HG03521 (cell line): ENCODE measurements at regions not wholly inside any gene's neighbourhood (a gene's known extent, or its start where the extent isn't known, plus 50 kb on each side); places are given as distances from the start of the nearest gene placed in this dataset.
"Not testable (repeated sequence)": the region's sequence is repeated elsewhere in the genome, so short reads cannot be mapped to it uniquely, and the experiment has no call there.

Experiments used
- ATAC-seq: cut with Tn5 transposase; IDR thresholded peaks from one replicate; pipeline ENCODE4 v1.9.1; 2021; ENCODE audit warnings: mild to moderate bottlenecking, moderate library complexity; ENCODE audit not compliant: unreplicated experiment

- no peak for ATAC-seq
These were observed 128.6 kb downstream of the RGPD3 start for GRCh38 chr2:106339609-106340008.

- no peak for ATAC-seq
These were observed 129.1 kb downstream of the RGPD3 start for GRCh38 chr2:106339132-106339531.

DNA sequence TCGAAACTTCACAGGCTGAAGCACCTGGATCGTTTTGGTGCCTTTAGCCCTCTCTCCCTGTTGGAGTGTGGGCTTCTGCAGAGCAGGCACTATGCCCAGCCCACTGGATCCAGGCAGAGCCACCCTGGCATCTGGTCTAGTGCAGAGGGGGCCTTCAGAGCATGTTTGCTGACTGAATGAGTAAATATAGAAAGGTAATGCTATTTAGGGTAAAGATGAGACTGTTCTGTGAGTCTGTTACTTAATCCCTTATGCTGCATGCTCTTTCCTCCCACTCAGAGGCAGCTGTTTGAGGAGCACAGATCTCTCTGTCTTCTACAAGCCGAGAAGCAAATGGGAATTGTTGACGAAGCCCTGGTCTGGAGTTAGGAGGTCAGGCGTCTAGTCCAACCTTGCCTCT is 130.2 kb downstream of the RGPD3 start:
- ATAC-seq, result no peak

GRCh38 chr2:106336737-106337136 is 131.5 kb downstream of the RGPD3 start:
- no peak for ATAC-seq

DNA sequence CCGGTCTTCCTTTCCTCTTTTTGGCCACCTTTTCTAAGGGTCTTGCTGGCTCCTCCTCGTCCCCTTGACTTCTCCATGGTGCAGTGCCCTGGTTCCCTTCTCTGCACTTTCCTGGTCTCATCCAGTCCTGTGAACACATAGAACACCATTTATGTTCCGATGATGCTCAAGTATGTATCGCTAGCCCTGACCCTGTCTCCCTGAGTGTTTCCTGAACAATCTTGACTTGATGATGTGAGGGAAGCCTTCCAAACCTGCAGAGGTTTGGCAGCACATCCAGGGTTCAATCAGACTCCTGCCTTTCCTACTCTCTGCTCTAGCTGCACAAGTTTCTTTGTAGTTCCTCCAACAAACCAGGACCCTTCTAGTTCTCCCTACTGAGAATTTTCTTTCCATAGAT is 132.1 kb downstream of the RGPD3 start:
- ATAC-seq, result no peak

DNA sequence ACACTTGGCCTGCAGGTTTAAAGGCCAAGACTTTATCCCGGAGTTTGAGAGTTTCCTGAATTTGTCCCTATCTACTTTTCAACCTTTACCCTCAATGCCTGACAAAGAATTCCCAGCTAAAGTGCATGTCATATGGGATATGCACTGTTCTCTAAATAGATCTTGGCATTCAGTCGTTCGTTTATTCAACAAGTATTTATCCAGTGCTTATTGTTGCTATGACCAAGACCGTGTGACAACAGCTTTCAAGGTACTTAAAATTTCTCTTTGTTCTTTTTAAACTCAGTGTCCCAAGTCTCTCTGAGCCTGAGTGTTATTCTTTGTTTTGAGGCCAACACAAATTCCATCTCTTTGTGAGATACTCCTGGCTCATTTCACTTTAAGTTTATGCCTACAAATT is 133.4 kb downstream of the RGPD3 start:
- ATAC-seq, result no peak

GRCh38 chr2:106333253-106333873 is 134.8 kb downstream of the RGPD3 start:
- not testable (repeated sequence) for ATAC-seq

DNA sequence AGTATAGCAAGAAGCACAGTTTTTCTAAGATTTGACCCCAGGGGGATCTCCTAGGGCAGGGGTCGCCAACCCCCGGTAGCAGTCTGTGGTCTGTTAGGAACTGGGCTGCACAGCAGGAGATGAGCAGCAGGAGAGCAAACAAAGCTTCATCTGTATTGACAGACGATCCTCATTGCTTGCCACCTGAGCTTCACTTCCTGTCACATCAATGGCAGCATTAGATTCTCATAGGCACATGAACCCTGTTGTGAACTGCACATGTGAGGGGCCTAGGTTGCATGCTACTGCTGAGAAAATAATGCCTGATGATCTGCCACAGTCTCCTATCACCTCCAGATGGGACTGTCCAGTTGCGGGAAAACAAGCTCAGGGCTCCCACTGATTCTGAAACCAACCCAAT is 136.2 kb downstream of the RGPD3 start:
- ATAC-seq, result no peak

DNA sequence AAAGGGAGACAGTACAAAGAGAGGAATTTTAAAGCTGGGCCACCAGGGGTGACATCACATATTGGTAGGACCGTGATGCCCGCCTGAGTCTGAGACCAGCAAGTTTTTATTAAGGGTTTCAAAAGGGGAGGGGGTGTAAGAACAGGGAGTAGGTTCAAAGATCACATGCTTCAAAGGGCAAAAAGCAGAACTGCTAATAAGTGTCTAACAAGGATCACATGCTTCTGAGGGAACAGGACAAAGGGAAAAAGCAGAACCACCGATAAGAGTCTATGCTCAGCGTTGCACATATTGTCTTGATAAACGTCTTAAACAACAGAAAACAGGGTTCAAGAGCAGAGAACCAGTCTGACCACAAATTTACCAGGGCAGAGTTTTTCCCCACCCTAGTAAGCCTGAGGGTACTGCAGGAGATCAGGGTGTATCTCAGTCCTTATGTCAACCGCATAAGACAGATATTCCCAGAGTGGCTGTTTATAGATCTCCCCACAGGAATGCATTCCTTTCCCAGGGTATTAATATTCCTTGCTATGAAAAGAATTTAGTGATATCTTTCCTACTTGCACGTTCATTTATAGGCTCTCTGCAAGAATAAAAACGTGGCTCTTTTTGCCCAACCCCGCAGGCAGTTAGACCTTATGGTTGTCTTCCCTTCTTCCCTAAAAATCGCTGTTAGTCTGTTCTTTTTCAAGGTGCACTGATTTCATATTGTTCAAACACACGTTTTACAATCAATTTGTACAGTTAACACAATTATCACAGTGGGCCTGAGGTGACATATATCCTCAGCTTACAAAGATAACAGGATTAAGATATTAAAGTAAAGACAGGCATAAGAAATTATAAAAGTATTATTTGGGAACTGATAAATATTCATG is 136.5 kb upstream of the UXS1 start:
- not testable (repeated sequence) for ATAC-seq

DNA sequence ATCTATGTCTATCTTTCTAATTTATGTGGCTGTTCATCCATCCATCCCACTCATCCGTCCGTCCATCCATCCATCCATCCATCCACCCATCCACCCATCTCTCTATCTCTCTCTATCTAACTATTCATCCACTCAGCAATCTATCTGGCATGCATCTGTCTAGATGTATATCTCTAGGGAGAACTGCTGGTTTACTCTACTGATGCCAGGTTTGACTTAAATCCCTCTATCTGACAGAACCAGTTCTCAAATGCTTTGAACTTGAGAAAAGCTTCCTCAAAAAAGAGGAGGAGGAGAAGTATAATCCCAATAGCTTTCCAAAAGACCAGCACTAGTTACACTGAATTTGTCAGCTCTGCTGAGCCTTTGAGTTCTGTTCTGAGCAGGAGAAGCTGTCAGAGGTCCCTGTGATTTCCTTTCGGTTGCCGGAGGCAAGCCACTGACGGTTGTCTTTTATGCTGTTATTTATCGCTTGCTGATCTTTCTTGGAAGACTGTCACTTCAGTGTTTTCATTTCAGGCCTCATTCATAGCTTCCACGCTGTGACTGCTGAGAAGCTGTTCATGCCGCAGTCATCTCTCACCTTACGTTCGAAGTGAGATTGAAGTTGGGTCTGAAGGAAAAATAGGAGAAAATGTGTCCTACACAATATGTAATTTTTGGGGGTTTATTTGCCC is 129.4 kb upstream of the UXS1 start:
- no peak for ATAC-seq

- ATAC-seq, result no peak
These were observed 128.2 kb upstream of the UXS1 start for GRCh38 chr2:106322281-106322680.

GRCh38 chr2:106320439-106320838 is 126.3 kb upstream of the UXS1 start:
- not testable (repeated sequence) for ATAC-seq

DNA sequence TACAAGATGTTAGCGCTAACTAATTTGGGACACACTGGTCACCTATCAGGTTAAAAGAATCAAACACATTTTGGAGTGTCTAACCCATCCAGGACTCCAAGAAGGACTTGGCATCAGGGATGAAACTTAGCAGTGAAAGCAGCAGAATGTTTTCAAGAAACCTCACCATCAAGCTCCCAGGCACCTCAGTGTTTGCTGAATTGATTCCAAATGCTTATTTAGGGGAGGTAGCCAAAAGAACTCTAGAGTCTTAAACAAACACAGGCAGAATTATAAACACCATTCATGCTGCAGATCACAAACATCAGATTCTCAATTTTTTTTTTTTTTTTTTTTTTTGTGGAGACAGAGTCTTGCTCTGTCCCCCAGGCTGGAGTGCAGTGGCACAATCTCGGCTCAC is 122.8 kb upstream of the UXS1 start:
- no peak for ATAC-seq

DNA sequence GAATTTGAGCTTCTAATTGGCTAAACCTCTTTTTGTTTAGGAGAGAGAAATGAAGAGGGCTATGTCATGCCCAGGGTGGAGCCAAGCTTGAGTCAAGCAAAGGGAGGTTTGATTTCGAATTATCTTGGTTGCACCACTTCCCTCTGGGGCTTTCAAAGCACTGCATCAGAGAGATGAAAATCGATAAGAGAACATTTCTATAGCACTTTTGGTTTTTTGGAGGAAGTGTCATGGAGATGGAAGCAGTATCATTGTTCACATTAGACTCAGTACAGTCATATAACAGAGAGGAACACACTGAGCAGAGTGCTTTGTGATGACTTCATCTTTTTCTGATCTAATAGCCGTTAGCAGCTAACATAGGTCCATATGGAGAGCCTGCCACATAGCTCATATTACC is 120.3 kb upstream of the UXS1 start:
- ATAC-seq, result no peak

GRCh38 chr2:106311041-106311370 is 116.9 kb upstream of the UXS1 start:
- no peak for ATAC-seq

DNA sequence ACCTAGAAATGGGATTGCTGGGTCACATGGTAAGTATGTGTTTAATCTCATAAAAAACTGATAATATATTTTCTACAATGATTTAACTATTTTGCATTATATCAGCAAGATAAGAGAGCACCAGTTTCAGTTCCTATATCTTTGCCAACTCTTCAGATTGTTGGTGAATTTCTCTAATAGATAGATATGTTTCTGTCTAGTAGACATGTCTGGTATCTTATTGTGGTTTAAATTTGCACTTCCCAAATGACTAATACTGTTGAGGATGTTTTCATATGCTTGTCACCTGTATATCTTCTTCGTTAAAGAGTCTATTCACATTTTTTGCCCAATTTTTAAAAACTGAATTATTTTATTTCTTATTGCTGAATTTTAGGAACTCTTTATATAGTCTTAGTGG is 113.8 kb upstream of the UXS1 start:
- no peak for ATAC-seq

DNA sequence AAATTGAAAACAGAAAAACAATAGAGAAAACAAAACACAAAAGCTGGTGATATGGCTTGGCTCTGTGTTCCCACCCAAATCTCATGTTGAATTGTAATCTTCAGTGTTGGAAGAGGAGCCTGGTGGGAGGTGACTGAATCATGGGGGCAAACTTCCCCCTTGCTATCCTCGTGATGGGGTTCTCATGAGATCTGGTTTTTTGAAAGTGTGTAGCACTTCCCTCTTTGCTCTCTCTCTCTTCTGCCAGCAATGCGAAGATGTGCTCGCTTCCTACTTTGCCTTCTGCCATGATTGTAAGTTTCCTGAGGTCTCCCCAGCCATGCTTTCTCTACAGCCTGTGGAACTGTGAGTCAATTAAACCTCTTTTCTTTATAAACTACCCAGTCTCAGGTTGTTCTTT is 112.3 kb upstream of the UXS1 start:
- no peak for ATAC-seq

- no peak for ATAC-seq
These were observed 110.6 kb upstream of the UXS1 start for GRCh38 chr2:106304612-106305184.

GRCh38 chr2:106299696-106300095 is 105.6 kb upstream of the UXS1 start:
- no peak for ATAC-seq

- ATAC-seq, result no peak
These were observed 102.2 kb upstream of the UXS1 start for GRCh38 chr2:106296182-106296815.

DNA sequence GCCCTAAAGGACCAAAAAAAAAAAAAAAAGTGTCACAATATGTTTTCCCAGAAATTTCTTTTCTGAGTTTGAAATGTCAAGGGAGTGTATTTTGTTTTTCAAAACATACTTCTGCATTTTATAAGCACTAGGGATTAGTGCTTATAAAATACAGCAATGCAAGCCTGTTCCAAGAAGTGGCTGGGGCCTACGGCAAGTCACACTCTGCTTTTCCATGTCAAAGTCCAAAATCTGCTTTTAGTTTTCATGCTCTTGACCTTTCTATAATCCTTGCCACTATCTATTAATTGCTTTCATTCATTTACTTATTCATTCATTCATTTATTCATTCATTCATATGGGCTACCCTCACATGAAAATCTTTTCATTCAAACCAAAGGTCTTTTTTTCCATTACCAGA is 100.1 kb upstream of the UXS1 start:
- ATAC-seq, result no peak
